Stimulated activated CD8-positive, alpha-beta memory T cell treated with anti-CD3 and anti-CD28 coated beads, Interleukin-7, amount 100 ng/mL, for 1 hour (primary cell): ENCODE measurements at regions not wholly inside any gene's neighbourhood (a gene's known extent, or its start where the extent isn't known, plus 50 kb on each side); places are given as distances from the start of the nearest gene placed in this dataset.
"Not testable (repeated sequence)": the region's sequence is repeated elsewhere in the genome, so short reads cannot be mapped to it uniquely, and the experiment has no call there.

Experiments
- DNase-seq, 2 donors: peaks; one replicate each; pipeline ENCODE4 v3.0.0-alpha.2; 2020; ENCODE audit warnings: low read depth in 2 of 2

GRCh38 chr11:104776501-104777170 is 121.6 kb downstream of the CASP12 start:
- no peak for DNase-seq

GRCh38 chr11:104774578-104774977 is 123.7 kb downstream of the CASP12 start:
- no peak for DNase-seq

DNA sequence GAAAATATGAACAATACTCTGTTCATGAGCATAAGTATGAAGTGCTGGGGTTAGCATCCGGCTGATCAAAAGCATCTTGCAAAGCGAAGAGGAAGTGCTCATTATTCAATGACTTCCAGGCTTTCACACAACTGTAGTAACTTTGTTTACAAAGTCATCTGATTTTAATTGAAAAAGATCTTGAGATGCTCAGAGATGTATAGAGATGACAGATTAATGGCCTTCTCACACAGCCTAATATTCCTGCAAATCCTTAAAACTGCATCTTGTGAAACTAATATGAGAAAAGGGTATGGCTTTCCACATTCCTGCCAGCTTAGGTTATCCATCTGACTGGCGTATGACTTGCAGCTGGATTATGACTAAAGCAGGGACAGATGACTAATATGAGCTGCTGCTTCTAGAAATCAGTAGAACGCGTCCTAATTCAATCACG is 125.4 kb downstream of the CASP12 start:
- DNase-seq: no peak

- DNase-seq: no peak
These were observed 126.5 kb downstream of the CASP12 start for GRCh38 chr11:104771763-104772162.

GRCh38 chr11:104771046-104771445 is 127.2 kb downstream of the CASP12 start:
- not testable (repeated sequence) for DNase-seq

DNA sequence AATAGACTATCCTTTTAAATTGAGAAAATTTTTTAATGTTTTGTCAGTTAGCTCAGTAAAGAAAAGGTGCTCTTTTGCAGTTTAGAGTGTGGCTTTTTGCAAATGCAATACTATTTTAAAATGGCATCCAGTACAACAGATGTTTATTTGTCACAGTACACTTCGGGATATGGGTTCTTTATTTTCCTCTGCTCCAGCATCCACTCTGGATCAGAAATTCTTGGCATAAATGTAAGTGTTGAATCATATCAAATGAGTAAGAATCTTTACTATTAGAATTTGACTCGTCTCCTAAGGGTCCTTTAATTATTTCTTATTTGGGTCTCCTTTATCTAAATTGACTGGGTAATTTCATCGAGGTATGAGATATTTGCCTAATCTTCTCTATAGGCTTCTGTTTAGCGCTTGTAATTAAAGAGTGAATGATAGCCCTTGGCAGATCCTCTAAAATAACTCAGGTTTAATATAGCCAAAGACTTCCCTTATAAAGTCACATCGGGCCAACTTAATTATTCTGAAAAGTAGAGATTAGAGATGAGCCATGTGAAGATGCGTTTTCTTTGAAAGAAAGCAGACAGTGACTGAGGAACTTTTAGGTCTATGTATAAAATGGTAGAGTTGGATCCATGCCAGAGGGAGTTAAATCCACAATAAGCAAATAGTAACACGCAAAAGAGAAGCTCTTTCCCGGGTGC is 132.7 kb downstream of the CASP12 start:
- DNase-seq: no peak

DNA sequence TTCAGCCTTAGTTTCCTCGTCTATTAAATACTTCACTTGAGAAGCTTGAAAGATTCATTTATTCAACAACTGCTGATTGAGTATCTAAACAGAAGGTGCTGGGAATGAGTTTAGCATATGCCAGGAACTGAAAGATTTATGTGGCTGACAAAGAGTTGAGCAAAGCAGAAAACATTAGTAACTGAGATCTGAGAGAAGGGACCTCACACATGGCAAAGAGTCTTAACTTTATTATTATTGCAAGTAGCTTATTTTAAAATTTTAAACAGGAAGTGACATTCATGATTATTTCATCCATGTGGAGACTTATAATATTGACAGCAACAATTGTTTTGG is 133.6 kb downstream of the CASP12 start:
- DNase-seq: no peak

DNA sequence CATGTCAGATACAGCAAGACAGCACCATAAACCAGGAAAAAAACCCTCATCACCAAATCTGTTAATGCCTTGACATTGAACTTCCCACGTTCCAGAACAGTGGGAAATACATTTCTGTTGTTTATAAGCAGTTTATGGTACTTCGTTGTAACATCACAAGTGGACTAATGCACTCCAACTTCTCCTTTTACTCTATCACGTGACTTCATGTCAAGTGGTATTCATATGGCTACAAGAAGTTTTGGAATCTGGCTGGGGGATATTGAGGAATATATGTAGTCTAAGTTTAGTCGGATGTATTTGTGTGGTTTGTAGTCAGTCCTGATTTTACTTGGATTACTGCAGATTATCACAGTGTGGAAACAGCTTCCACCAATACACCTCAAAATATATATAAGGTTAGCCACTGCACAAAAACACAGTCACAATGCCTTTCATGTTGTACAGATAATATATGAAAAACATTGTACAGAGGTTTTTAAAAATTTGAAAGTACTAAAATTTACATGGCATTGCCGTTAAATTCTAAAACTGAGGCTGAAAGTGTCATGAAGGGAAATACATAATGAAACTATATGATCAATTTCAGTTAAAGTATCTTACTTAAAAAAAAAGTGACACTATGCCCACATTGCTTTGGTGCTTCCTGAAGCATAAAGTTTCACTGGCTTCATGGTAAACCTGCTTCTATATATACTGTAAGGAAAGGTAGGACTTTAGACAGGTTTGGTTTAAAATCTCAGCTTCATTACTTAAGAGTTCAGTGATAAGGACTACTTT is 134.1 kb downstream of the CASP12 start:
- DNase-seq: no peak

DNA sequence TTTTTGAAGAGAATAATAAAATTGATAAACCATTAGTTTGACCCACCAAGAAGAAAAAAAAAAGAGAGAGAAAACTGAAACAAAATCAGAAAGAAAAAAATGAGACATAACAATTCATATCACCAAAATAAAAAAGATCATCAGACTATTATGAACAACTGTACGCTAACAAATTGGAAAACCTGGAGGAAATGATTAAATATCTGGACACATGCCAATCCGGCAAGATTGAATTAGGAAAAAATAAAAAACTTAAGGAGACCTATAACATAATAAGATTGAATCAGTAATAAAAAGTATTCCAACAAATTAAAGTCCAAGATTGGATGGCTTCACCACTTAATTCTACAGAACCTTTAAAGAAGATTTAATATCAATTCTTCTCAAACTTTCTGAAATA is 136.7 kb downstream of the CASP12 start:
- no peak for DNase-seq

DNA sequence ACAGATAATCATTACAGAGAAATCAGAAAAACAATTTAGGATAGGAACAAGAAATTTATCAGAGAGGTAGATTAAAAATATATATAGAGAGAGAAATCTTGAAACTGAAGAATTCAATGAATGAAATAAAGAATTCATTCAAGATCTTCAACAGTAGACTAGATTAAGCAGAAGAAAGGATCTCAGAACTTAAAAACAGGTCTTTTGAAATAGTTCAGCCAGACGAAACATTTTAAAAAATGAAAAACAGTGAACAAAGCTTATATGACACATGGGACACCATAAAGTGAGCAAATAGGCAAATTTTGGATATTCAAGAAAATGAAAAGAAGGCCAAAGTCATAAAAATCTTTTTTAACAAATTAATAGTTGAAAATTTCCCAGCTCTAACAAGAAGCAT is 138.8 kb downstream of the CASP12 start:
- no peak for DNase-seq

GRCh38 chr11:104738918-104739317 is 159.3 kb downstream of the CASP12 start:
- DNase-seq: no peak

DNA sequence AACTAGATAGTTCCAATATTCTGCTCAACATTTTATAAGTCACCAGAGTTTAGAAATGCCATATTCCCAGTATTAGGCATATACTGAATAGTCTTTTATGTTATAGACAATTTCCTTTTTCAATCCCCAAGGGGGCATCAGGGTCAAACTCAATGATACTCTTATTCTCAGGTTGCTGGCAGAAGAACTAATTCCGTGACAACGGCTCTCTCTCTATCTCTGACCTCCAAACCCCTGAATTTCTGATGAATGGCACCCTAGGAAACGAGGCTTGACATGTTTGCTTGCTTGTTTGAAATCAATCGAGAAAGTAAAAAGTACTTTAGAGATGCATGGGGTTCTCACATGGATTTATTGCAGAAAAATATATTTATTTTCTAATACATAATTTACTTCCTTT is 160.1 kb downstream of the CASP12 start:
- DNase-seq: no peak

GRCh38 chr11:104736502-104736901 is 161.8 kb downstream of the CASP12 start:
- no peak for DNase-seq

- no peak for DNase-seq
These were observed 163.3 kb downstream of the CASP12 start for GRCh38 chr11:104734998-104735397.

- DNase-seq: no peak
These were observed 166.4 kb downstream of the CASP12 start for GRCh38 chr11:104731890-104732289.

DNA sequence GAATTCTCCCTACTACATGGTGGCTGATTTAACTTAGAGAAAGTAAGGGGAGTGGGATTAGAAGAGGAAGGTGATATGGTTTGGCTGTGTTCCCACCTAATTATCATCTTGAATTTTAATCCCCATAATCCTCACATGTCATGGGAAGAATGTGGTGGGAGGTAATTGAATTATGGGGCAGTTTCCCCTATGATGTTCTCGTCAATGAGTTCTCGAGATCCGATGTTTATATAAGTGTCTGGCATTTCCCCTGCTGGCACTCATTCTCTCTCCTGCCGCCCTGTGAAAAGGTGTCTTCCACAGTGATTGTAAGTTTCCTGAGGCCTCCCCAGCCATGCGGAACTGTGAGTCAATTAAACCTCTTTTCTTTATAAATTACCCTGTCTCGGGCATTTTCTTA is 169.3 kb downstream of the CASP12 start:
- DNase-seq: no peak

GRCh38 chr11:104727768-104728167 is 170.5 kb downstream of the CASP12 start:
- no peak for DNase-seq

GRCh38 chr11:104727095-104727494 is 171.2 kb downstream of the CASP12 start:
- no peak for DNase-seq

DNA sequence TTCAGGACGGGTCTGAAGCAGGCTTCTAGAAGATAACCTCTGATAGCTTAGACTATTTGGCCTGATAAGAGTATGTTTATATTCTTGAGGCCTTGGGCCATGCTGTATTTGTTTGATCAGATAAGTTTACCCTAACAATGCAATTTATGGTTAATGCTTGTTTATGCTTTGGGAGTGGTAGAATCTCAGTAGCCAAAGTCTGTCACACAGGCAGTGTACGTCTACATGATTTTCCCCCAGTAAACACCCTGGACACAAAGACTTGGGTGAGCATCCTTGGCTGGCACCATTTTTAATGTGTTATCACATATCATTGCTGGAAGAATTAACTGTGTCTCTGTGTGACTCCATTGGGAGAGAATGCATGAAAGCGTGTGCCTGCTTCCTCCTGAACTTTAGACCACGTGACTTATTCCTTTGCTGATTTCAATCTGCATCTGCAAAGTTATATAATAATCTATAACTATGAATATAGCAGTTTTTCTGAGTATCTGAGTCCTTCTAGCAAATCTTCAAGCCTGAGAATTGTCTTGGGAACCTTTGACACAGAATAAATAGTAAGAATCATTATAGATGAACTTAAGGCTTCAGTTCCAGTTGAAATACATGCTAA is 172.4 kb downstream of the CASP12 start:
- no peak for DNase-seq

GRCh38 chr11:104713401-104713800 is 184.9 kb downstream of the CASP12 start:
- DNase-seq: no peak

- peak; percentile 39 for DNase-seq
These were observed 192.6 kb downstream of the CASP12 start for GRCh38 chr11:104705490-104706190.

GRCh38 chr11:104704888-104705287 is 193.4 kb downstream of the CASP12 start:
- no peak for DNase-seq
